ENCODE measurements at regions not wholly inside any gene's neighbourhood (a gene's known extent, or its start where the extent isn't known, plus 50 kb on each side); places are given as distances from the start of the nearest gene placed in this dataset.

- CTCF ChIA-PET = no interaction called here
- ATAC-seq = no peak
- TF ChIP-seq HMGXB4 (CRISPR knock-in tag; IDR thresholded peaks at IDR 0.05; ENCODE audit: borderline replicate concordance) = no peak
- no peak for TF ChIP-seq CBX8 (IDR thresholded peaks at IDR 0.05)
- TF ChIP-seq SMC3 (IDR thresholded peaks at IDR 0.05) = no peak
- TF ChIP-seq REST (IDR thresholded peaks at IDR 0.05) = no peak
- TF ChIP-seq ATOH8 (CRISPR knock-in tag; IDR thresholded peaks at IDR 0.05; ENCODE audit: low read depth) = no peak
- TF ChIP-seq NFE2L2 (conservative IDR thresholded peaks at IDR 0.05; ENCODE audit: low read length) = no peak
- no peak for TF ChIP-seq HOXB5 (CRISPR knock-in tag; IDR thresholded peaks at IDR 0.05)
- TF ChIP-seq CTCF (IDR thresholded peaks at IDR 0.05) = no peak
- no peak for TF ChIP-seq FOSL2 (IDR thresholded peaks at IDR 0.05)
- no peak for TF ChIP-seq FOSL2 (CRISPR knock-in tag; IDR thresholded peaks at IDR 0.05)
- TF ChIP-seq EHF (CRISPR knock-in tag; IDR thresholded peaks at IDR 0.05) = no peak
- no peak for TF ChIP-seq KDM5A (IDR thresholded peaks at IDR 0.05)
- no peak for TF ChIP-seq E2F6 (IDR thresholded peaks at IDR 0.05; ENCODE audit: borderline replicate concordance, low read depth)
- no peak for TF ChIP-seq RFX5 (IDR thresholded peaks at IDR 0.05)
- no peak for TF ChIP-seq MYC (IDR thresholded peaks at IDR 0.05; ENCODE audit: borderline replicate concordance, low read length)
- TF ChIP-seq EP300 (IDR thresholded peaks at IDR 0.05) = no peak
- no peak for TF ChIP-seq CHD2 (IDR thresholded peaks at IDR 0.05; ENCODE audit: low read length, partially characterized antibody)
- H3K27ac ChIP-seq = no peak overlapping the region
- POLR2A ChIA-PET = no interaction called here
- no peaks in the 10 kb centered on the region for H3K4me1 ChIP-seq
- DNase-seq (ENCODE audit: low read depth in 1 of 2, low spot score in 1 of 2) = no peak
- no peak for FAIRE-seq
- H3K4me3 ChIP-seq = no peak overlapping the region
- H3K9me3 ChIP-seq = no peaks in the 10 kb centered on the region
- H3K4me2 ChIP-seq = no peak overlapping the region
Measured at GRCh38 chr1:102074874-102075273, 78.1 kb upstream of the OLFM3 start.

GRCh38 chr1:102071451-102071850, 74.7 kb upstream of the OLFM3 start:
- CTCF ChIA-PET = no interaction called here
- POLR2A ChIA-PET = no interaction called here
- H3K9me3 ChIP-seq = no peaks in the 10 kb centered on the region
- no peak overlapping the region for H3K4me3 ChIP-seq
- no peaks in the 10 kb centered on the region for H3K4me1 ChIP-seq
- TF ChIP-seq RARB (CRISPR knock-in tag; IDR thresholded peaks at IDR 0.05) (no peak), FOSL2 (IDR thresholded peaks at IDR 0.05) (no peak), FOSL2 (CRISPR knock-in tag; IDR thresholded peaks at IDR 0.05) (no peak), ZFP36 (IDR thresholded peaks at IDR 0.05; ENCODE audit: borderline replicate concordance, partially characterized antibody) (no peak), CEBPB (IDR thresholded peaks at IDR 0.05) (no peak), NFE2L2 (conservative IDR thresholded peaks at IDR 0.05; ENCODE audit: low read length) (no peak), JUN (IDR thresholded peaks at IDR 0.05) (no peak), MAFK (IDR thresholded peaks at IDR 0.05; ENCODE audit: partially characterized antibody) (no peak), HES2 (IDR thresholded peaks at IDR 0.05) (no peak), POLR2A (IDR thresholded peaks at IDR 0.05; ENCODE audit: low read length) (no peak)
- DNase-seq (ENCODE audit: low read depth in 1 of 2, low spot score in 1 of 2) (no peak), FAIRE-seq (no peak), ATAC-seq (no peak)
- H3K4me2 ChIP-seq = no peak overlapping the region
- H3K27ac ChIP-seq = no peak overlapping the region
